GM08714 (cell line): ENCODE measurements at regions not wholly inside any gene's neighbourhood (a gene's known extent, or its start where the extent isn't known, plus 50 kb on each side); places are given as distances from the start of the nearest gene placed in this dataset.

Source experiments
- H3K4me3 ChIP-seq: fragments of 200-500 bp; sonication (Bioruptor generic); 2 replicates; pipeline ENCODE4 v1.5.1; 2014; ENCODE audit warnings: mild to moderate bottlenecking, low read length, inconsistent platforms
- ZNF274 ChIP-seq: IDR thresholded peaks from 2 replicates; pipeline ENCODE4 v1.6.1; 2012; ENCODE audit warnings: mild to moderate bottlenecking, low read depth, low read length

- no peak overlapping the region for H3K4me3 ChIP-seq
- TF ChIP-seq ZNF274, result no peak
Observed at GRCh38 chr12:24489939-24490338, 459.0 kb downstream of the BCAT1 start.

- no peak for TF ChIP-seq ZNF274
- H3K4me3 ChIP-seq, result no peak overlapping the region
Observed at GRCh38 chr12:24488906-24489619, 459.8 kb downstream of the BCAT1 start.

- no peak for TF ChIP-seq ZNF274
- no peak overlapping the region for H3K4me3 ChIP-seq
Observed at GRCh38 chr12:24488091-24488596, 460.8 kb downstream of the BCAT1 start.

GRCh38 chr12:24487606-24488005, 461.3 kb downstream of the BCAT1 start:
- no peak for TF ChIP-seq ZNF274
- H3K4me3 ChIP-seq, result no peak overlapping the region

GRCh38 chr12:24483732-24484131, 465.2 kb downstream of the BCAT1 start:
- H3K4me3 ChIP-seq, result no peak overlapping the region
- no peak for TF ChIP-seq ZNF274

GRCh38 chr12:24482882-24483604, 465.9 kb downstream of the BCAT1 start:
- no peak for TF ChIP-seq ZNF274
- H3K4me3 ChIP-seq, result no peak overlapping the region

- no peak for TF ChIP-seq ZNF274
Observed at GRCh38 chr12:24482044-24482443, 466.9 kb downstream of the BCAT1 start.

GRCh38 chr12:24480766-24481449, 468.0 kb downstream of the BCAT1 start:
- H3K4me3 ChIP-seq, result no peak overlapping the region
- TF ChIP-seq ZNF274, result no peak

More at GRCh38 chr12:24482044-24482443, 466.9 kb downstream of the BCAT1 start:
- no peak overlapping the region for H3K4me3 ChIP-seq

GRCh38 chr12:24479131-24479530, 469.8 kb downstream of the BCAT1 start:
- H3K4me3 ChIP-seq, result no peak overlapping the region
- no peak for TF ChIP-seq ZNF274

GRCh38 chr12:24478254-24478653, 470.6 kb downstream of the BCAT1 start:
- TF ChIP-seq ZNF274, result no peak
- no peak overlapping the region for H3K4me3 ChIP-seq

GRCh38 chr12:24476310-24476709, 472.6 kb downstream of the BCAT1 start:
- no peak overlapping the region for H3K4me3 ChIP-seq
- no peak for TF ChIP-seq ZNF274

GRCh38 chr12:24475337-24475736, 473.6 kb downstream of the BCAT1 start:
- no peak for TF ChIP-seq ZNF274
- no peak overlapping the region for H3K4me3 ChIP-seq

- H3K4me3 ChIP-seq, result no peak overlapping the region
- no peak for TF ChIP-seq ZNF274
Observed at GRCh38 chr12:24473097-24473496, 475.8 kb downstream of the BCAT1 start.

GRCh38 chr12:24470050-24470449, 478.9 kb downstream of the BCAT1 start:
- TF ChIP-seq ZNF274, result no peak
- H3K4me3 ChIP-seq, result no peak overlapping the region
